Retina (tissue), 1 donor: ENCODE measurements at regions not wholly inside any gene's neighbourhood (a gene's known extent, or its start where the extent isn't known, plus 50 kb on each side); places are given as distances from the start of the nearest gene placed in this dataset.

Source experiments
- DNase-seq: peaks from one replicate; pipeline ENCODE4 v3.0.0-alpha.2; 2016

DNA sequence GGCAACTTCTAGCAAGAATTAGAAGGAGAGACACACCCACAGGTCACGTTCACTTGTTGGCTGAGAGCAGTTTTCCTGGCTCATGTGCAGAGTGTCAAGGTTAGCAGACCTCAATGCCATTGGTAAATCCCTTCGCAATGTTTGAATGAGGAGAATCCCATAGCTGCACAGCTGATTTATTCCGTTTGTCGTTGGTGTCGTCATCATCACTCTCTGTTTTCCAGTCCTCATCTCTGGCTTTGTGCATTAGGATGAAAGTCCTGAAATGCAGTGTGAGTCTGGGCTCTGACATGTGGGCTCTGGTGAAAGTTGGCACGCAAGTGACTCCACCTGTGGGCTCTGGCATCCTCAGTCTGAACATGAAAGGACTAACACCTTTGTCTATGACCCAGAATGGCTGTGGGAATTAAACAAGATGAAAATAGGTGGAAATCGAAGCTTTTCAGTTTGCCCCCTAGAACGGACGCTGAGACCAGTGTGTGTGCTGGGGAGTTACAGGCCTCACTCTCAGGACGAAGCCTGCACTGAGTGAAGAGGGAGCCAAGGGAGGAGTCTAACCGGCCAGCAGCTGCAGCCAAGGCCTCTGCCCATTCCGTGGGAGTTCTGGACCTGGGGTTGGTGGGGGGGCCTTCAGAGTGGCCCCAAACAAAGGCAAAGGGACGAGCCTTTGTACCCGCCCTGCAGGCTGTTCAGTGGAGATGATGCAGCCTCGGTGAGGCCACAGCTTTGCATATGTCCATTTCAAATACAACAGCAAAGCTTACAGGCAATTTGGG lies 74.8 kb upstream of the ZNF516 start:
- no peak for DNase-seq

DNA sequence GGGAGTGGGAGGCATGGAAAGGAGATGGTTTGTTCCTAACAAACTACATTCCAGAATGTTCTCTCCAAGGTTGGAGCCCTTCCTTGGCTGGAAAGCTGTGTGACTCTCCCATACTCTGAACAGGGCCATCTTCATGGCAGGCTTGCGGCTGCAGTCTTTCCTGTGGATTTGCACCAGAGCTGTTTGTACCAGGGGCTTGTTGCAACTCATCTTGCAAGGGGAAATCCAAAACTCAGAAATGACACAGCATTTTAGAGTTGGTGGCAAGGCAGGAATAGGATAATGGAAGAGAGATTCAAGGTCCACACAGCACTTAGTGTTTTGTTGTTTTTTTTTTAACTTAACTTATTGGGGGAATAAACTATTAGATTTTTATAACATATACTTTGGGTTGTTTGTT lies 73.7 kb upstream of the ZNF516 start:
- no peak for DNase-seq

DNA sequence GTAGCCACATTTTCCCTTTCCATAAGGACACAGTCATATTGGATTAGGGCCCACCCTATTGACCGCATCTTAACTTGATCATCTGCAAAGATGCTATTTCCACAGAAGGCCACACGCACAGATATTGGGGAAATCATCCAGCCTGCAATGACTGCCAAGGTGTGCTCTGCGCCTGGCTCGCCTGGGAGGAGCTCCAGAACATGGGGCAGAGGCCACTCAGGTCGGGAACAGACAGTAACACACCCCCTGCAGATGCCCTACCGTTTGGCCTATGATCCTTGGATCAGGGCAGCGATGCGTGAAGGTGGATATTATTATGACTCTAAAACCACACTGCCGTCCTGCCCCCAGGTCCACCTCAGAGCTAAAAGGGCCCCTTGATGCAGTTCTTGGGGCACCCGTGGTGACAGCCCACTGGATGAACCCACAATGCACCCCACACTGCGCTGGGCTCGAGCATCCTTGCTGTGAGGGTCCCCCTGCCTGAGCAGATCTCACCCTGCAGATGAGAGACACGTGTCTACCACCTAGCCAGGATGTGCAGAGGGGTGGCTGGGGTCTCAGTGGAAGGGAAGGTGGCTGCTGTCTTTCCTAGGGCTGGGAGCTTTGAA lies 72.9 kb upstream of the ZNF516 start:
- DNase-seq: no peak

DNA sequence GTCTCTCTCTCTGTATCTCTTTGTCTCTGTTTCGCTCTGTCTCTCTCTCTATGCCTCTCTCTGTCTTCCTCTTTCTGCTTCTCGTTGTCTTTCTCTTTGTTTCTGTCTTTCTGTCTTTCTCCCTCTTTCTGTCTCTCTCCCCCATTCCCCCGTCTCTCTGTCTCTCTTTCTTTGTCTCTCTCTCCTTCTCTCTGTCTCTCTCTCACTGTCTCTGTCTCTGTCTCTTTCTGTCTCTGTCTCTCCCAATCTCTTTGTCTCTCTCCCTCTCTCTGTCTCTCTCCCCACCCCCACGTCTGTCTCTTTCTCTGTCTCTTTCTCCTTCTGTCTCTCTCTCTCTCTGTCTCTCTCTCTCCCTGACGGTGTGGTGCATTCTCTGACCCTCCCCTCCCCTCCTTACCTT lies 71.9 kb upstream of the ZNF516 start:
- no peak for DNase-seq

DNA sequence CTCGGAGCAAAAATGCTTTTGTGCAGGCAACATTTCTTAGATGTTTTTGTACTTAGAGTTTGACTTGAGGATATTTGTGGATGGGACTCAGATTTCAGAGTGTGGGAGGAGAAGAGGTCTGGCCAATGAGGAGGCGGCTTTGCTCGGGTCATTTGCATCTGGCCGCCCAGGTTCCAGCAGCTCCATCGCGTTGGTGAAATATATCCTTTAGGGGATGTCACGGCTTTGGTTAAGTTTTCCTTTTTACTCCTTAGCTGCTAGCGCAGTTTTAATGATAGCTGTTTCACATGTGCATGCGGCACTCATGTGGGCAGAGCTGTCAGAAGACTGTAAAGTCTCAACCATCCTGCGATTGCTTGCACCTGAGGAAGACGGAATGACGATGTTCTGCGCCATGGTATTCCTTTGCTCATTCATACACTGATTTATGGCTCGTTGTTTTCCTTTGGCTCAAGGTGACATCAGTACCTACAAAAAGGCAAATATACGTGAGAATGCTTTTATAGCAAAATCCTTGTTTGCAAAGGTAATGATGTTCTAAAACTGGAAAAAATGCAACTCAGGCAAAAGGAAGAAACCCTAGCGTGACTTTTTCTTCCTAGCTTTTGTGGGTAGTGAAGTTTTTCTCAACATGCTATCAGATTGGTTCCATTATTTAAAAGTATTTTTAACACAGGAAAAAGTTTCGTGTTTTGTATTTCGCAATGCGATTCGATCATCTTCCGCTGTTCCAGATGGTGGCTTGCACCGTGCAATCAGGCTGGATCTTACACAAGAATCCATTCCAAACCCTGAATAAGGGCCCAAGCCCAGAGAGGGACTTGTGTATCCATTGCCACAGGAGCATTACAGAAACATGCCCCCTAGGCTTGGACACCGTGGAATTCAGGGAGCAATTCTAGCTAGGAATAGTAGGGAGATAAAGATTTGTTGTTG lies 70.5 kb upstream of the ZNF516 start:
- peak; percentile 60 for DNase-seq

DNA sequence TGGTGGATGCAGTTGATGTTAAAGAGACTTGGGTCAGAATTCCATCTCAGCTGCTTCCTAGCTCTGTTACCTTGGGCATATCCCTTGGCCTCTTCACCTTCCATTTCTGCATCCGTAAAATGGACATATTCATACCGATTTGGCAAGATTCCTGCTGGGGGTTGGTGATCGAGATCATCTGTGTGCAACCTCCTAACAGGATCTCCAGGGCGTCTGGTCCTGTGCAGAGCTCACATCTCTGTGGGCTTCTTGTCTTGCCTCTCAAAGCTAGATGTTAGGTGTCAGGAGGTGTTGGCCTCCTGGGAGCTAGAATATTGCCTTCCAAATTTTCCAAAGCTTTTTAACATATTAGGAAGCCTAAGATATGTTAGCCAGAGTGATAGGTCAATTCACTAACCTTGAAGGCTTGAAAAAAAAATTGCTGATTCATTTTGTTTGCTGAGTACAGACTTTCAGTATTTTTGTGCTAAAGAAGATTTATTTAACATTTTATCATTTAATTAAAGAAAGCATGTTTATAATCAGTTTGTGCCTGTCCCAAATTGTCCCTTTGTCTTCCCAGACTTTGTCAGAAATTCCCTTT lies 69.7 kb upstream of the ZNF516 start:
- no peak for DNase-seq

DNA sequence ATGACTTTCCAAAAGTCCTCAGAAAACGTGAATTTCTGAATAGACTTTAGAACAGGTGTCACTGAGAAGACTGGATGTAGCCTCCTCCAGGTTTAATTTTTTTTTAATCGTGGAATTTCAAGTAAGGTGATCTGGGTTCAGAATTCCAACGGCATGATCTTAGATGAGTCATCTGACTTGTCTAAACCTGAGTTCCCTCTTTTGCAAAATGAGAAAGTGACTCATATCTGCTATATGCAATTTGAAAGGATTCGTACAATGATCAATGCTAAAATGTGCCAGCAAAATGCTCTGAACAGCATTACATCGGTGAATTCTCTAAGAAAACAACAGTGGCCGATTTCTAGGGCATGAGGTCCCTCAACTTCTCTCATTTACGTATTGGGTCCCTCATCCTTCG lies 69.1 kb upstream of the ZNF516 start:
- no peak for DNase-seq

DNA sequence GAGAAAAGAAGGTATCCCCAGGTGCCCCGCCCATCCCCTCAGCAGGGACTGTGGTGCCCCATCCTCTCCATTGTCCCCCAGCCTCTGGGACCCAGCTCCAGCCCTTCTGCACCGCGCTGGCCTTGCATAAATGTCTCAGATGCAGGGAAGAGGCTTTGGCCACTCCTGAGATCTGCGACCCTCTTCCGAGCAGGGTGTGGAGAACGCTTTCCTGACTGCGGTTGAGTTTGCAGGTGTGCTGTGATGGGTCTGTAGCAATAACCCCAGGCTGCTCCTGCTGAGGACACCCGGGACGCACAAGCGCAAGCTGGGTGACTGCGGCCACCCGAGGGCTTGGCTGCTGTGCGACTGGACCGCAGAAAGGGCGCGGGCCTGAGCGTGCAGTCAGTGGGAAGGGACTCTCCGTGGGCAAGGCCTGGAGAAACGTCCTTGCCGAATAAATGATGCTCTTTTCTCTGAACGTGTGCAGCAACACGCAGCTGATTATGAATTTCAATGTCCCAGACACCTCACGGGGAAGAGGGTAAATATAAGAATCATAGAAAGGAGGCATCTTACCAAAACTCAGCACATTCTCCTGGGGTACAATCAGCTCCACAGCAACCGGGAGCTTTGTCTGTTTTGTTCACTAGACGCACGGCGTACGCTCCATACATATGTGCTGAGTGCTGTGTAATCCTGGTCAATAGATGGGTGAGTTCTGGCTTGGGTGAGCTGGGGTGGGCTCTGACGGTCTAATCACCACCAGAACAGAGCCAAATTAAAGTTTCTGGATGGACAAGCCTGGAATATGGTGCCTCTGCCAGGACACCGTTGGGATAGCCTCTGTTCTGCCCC lies 67.5 kb upstream of the ZNF516 start:
- DNase-seq: no peak

DNA sequence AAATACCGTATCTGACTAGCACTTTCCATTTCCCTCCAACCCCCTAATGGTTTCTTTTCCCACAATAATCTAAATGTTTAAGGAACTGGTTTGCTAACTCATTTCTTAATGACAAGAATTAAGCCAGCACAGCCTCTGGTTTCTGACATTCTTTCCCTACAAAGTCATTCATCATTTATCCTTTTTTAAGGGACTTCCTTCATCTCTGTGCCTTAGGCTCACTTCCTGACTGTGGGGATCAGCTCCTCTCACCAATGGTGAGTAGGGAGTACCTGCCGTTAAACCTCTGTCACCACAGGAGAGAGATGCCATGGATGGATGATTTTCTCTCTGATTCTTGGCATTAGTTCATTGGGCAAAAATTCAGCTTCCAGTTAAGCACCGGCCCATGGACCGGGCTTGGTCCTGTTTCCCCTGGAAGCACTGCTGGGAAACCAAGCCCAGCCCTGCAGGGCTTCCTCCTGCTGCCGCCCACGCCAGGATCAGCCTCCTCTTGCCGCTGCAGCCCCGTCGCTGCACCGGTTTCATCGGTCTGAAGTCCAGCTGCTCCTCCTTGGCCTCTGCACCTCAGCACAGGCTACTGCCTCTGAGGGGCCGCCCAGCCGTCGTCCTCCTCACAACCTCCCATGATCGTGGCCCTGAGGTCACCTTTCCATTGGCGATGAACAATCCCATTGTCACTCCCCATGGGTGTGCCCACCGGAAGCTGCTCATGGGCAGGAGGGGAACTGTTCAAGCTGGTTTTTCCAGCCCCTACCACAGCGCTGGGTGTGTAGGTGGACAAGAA lies 64.0 kb upstream of the ZNF516 start:
- DNase-seq: no peak

DNA sequence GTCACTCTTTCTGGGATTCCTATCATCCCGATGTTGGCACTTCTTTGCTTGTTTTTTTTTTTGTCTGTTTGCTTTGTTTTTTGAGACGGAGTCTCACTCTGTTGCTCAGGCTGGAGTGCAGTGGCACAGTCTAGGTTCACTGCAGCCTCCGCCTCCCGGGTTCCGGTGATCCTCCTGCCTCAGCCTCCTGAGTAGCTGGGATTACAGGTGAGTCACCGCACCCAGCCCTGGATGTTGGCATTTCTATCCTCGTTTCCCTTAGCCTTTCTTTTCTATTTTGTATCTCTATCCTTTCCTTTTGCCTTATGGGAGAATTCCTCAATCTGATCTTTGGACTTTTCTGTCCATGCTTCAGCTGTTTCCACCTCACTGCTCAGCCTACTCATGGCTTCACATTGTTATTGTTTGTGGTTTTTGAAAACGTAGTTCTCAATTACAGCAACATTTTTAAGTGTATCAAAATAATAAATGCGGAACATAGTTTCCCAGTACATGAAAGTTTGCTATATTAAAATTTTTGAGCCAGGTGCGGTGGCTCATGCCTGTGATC lies 62.1 kb upstream of the ZNF516 start:
- no peak for DNase-seq

DNA sequence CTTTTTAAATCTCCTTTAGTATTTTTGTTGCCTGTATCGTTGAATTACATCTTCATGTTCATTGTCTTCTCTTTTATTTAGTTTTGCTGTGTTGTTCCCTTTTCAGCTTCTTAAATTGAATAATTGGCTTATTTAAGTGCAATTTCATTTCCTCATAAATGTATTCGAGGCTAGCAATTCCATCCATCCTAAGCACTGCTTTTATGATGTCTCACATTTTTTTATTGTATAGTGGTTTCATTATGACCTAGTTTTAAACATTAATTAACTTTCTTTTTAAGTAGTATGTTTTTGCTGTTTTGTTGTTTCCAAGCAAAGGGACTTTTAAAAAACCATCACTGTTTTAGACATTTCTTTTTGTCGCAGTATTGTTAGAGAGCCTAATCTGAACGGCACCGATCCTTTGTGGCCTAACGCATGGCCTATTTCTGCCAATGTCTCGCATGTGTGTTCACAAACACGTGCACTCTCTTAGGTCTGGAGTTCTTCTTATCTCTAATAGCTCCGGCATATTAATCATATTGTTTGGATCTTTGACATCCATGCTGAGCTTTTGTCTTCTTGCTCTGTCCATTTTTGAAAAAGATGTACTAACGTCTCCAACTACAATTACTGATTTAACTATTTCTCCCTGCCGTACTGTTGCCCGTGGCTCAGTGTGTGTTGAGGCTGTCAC lies 59.6 kb upstream of the ZNF516 start:
- peak; percentile 66 for DNase-seq

DNA sequence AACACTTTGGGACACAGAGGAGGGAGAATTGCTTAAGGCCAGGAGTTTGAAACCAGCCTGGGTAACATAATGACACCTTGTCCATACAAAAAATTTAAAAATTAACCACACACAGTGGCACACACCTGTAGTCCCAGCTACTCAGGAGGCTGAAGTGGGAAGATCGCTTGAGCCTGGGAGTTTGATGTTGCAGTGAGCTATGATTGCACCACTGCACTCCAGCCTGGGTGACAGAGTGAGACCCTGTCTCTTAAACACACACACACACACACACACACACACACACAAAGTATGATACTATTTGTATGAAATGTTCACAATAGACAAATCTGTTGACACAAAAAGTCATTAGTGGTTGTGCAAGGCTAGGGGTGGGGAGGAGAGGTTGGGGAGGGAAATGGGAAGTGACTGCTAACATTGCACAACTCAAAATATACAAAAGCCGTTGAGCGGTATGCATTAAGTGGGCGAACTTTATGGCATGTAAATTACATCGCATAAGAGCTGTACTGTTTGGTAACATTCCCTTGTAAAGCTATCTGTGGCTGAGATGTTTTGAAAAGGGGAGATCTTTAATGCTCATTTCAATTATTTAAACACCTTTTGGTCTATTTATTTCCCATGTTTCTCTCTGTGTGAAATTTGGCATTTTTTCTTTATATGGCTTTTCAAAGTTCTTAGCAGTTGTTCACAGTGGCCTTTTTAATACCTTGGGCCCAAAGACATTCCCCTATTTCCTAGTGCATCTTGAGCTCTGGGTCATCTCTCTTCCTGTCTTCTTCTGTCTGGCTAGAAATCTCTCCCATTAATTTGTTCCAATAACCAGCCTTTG lies 58.9 kb upstream of the ZNF516 start:
- no peak for DNase-seq

DNA sequence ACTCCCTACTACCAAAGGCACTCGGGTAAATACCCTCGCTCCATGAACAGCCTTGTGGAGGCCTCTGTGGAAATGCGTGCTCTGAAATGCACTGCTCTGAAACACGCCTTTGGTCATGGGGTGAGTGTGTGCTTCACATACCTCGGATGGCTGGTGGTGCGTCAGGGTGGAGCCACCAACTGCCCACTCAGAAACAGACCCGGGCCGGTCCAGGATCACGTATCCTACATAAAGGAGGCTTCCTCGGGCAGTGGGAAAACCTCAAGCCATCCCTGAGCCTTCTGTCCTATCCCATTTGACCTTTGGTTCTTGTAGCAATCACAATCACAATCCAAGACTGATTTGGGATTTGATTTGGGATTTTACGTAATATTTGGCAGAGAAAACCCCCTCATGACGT lies 53.5 kb upstream of the ZNF516 start:
- DNase-seq: no peak

DNA sequence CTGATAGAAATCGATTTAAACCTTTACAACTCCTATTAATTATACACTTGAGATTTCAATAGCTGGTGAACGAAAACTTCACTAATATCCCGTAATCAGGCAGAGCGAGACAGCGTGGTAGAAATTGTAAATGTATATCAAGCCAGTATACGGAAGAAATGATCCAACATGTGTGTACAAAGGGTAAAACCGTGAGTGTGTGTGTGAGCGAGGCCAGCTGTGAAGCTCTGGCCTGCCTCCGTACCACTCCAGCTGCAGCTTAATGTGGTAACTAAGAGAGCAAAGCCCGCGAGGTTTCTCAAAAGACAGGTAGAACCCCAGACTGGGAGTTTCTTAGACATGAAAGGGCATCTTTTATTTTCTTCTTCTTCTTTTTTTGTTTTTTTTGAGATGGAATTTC lies 52.3 kb upstream of the ZNF516 start:
- DNase-seq: no peak

DNA sequence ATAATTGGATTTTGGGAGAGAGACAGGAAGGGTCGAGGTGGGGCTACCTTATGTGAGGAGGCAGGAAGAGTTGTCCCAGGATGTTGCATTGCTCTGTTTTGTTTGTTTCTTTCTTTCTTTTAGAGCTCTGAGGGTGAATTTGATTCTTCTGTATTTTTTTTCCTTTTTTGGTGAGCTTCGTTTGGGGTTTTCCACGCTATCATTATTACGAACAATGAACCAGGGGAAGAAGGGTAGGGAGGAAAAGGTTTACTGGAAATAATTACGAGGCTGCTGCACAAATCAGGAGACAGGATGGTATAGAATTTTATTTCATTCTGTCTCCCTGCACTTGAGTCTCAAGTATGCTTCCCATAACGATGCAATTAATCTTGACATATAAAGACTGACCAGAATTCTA lies 51.4 kb upstream of the ZNF516 start:
- no peak for DNase-seq

DNA sequence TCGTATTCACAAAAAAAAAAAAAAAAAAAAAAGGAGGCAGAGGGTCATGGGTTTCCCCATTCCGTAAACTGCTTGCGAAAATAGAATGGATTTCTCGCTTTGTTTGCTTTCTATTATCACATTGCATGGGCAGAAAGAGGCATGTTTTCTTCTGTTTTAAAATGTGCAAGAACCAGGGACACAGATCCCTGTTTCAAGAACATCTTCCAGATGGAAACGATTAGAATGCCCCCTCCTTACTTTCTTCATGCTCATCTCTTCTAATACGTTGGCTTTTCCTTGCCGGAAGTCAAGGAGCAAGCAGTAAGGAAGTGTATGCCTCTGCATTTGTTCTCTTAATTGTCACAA lies 51.0 kb upstream of the ZNF516 start:
- no peak for DNase-seq

DNA sequence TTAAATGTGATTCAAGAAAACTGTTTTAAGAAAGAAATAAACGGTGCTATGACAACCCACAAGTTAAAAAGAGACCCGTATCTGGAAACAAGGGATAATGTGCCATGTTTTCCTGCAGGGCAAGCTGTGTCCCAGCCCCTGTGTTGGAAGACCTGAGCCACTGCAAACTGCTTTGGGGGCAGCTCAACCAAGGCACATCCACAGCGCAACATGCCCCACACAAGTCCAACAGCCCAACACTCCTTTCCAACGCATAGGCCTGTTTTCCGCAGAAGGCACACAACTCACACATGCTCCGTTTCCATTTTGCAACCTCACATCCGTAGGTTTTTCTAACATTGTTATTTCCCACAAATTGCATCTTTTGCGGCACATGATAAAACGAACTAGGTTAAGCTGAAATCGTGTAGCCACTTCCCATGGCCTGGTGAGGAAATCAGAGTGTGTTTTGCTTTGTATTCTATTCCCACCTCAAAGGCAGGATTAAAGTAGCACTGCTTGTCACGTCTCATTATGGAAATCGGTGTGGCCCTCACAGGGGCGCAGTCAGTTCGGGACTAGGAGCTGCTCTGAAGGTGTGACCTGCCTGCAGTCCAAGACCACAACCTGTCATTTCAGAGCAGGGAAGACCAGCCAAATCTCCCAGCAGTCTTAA lies 50.5 kb upstream of the ZNF516 start:
- DNase-seq: no peak

DNA sequence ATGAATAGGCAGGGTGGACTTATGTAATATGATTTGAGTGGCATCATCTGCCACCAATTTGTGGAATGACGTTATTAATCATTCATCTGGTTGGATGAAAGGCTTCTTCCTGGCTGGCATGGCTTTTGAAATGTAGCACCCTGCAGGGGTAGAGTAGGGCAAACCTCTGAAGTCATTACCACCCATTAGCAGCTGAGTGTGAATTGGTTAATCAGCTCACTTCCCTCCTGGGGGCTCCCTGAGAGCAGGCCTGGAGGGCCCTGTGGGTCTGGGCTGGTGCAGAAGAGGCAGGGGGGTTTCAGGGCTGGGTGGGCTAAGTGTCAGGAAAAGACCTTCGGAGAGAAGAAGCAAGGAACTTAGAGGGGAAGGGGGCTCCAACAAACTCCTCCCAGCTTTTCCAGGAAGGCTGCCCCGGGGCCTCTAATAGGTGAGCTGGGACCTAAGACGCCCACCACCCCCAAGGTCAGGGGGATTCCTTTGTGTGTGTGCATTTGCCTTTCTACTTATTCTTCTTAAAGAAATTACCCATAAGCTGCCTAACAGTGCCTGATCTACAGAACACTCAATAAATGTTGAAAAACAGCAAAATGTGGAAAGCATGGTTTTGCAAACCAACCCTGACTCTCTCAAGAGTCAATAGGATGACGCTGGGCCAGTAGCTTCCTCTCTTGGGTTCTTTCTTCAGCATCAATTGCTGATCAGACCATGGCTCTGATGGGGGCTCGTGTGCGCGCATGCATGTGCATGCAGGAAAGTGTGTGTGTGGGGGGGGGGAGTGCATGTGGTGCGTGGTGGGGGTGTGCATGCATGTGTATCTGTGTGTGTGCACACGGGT lies 49.7 kb upstream of the ZNF516 start:
- DNase-seq: peak; percentile 60
